ENCODE measurements at regions not wholly inside any gene's neighbourhood (a gene's known extent, or its start where the extent isn't known, plus 50 kb on each side); places are given as distances from the start of the nearest gene placed in this dataset.

- Histone ChIP-seq H3K9me3 (ENCODE audit: low read depth, low read length) (no peaks in the 10 kb centered on the region), H3K36me3 (ENCODE audit: insufficient read depth, low read length) (no peaks in the 10 kb centered on the region), H3K27ac (no peak overlapping the region), H3K4me3 (no peak overlapping the region), H3K9ac (ENCODE audit: insufficient read length) (no peak overlapping the region)
- no peak for TF ChIP-seq EZH2 (IDR thresholded peaks at IDR 0.05)
- TF ChIP-seq POLR2AphosphoS5 (IDR thresholded peaks at IDR 0.05; ENCODE audit: borderline replicate concordance, low read depth, low read length) = no peak
- TF ChIP-seq FOXP2 (optimal IDR thresholded peaks at IDR 0.05; ENCODE audit: control extremely low read depth, extremely low read length, insufficient read depth) = no peak
- no peak for DNase-seq (ENCODE audit: low read depth, low spot score)
Observed at GRCh38 chr17:71677439-71677838, 443.4 kb upstream of the SOX9 start.

- Histone ChIP-seq H3K27ac (no peak overlapping the region), H3K36me3 (ENCODE audit: insufficient read depth, low read length) (no peaks in the 10 kb centered on the region), H3K9me3 (ENCODE audit: low read depth, low read length) (no peaks in the 10 kb centered on the region), H3K9ac (ENCODE audit: insufficient read length) (no peak overlapping the region), H3K4me3 (no peak overlapping the region)
- TF ChIP-seq FOXP2 (optimal IDR thresholded peaks at IDR 0.05; ENCODE audit: control extremely low read depth, extremely low read length, insufficient read depth) (no peak), POLR2AphosphoS5 (IDR thresholded peaks at IDR 0.05; ENCODE audit: borderline replicate concordance, low read depth, low read length) (no peak), EZH2 (IDR thresholded peaks at IDR 0.05) (no peak)
- no peak for DNase-seq (ENCODE audit: low read depth, low spot score)
Observed at GRCh38 chr17:71679832-71680231, 441.0 kb upstream of the SOX9 start.

- H3K27ac ChIP-seq = no peak overlapping the region
- DNase-seq (ENCODE audit: low read depth, low spot score) = no peak
- H3K36me3 ChIP-seq (ENCODE audit: insufficient read depth, low read length) = no peaks in the 10 kb centered on the region
- no peak for TF ChIP-seq EZH2 (IDR thresholded peaks at IDR 0.05)
- TF ChIP-seq FOXP2 (optimal IDR thresholded peaks at IDR 0.05; ENCODE audit: control extremely low read depth, extremely low read length, insufficient read depth) = no peak
- no peak for TF ChIP-seq POLR2AphosphoS5 (IDR thresholded peaks at IDR 0.05; ENCODE audit: borderline replicate concordance, low read depth, low read length)
- H3K9ac ChIP-seq (ENCODE audit: insufficient read length) = no peak overlapping the region
- H3K9me3 ChIP-seq (ENCODE audit: low read depth, low read length) = no peaks in the 10 kb centered on the region
- no peak overlapping the region for H3K4me3 ChIP-seq
Observed at GRCh38 chr17:71681427-71682173, 439.2 kb upstream of the SOX9 start.

- H3K36me3 ChIP-seq (ENCODE audit: insufficient read depth, low read length) = no peaks in the 10 kb centered on the region
- H3K9ac ChIP-seq (ENCODE audit: insufficient read length) = no peak overlapping the region
- TF ChIP-seq FOXP2 (optimal IDR thresholded peaks at IDR 0.05; ENCODE audit: control extremely low read depth, extremely low read length, insufficient read depth) (no peak), EZH2 (IDR thresholded peaks at IDR 0.05) (no peak), POLR2AphosphoS5 (IDR thresholded peaks at IDR 0.05; ENCODE audit: borderline replicate concordance, low read depth, low read length) (no peak)
- H3K9me3 ChIP-seq (ENCODE audit: low read depth, low read length) = no peaks in the 10 kb centered on the region
- DNase-seq (ENCODE audit: low read depth, low spot score) = no peak
- no peak overlapping the region for H3K27ac ChIP-seq
- no peak overlapping the region for H3K4me3 ChIP-seq
Observed at GRCh38 chr17:71682174-71682494, 438.7 kb upstream of the SOX9 start.

- Histone ChIP-seq H3K27ac (no peak overlapping the region), H3K9me3 (ENCODE audit: low read depth, low read length) (no peaks in the 10 kb centered on the region), H3K36me3 (ENCODE audit: insufficient read depth, low read length) (no peaks in the 10 kb centered on the region), H3K9ac (ENCODE audit: insufficient read length) (no peak overlapping the region), H3K4me3 (no peak overlapping the region)
- DNase-seq (ENCODE audit: low read depth, low spot score) = no peak
- no peak for TF ChIP-seq POLR2AphosphoS5 (IDR thresholded peaks at IDR 0.05; ENCODE audit: borderline replicate concordance, low read depth, low read length)
- no peak for TF ChIP-seq FOXP2 (optimal IDR thresholded peaks at IDR 0.05; ENCODE audit: control extremely low read depth, extremely low read length, insufficient read depth)
- no peak for TF ChIP-seq EZH2 (IDR thresholded peaks at IDR 0.05)
Observed at GRCh38 chr17:71689782-71690181, 431.0 kb upstream of the SOX9 start.

- TF ChIP-seq FOXP2 (optimal IDR thresholded peaks at IDR 0.05; ENCODE audit: control extremely low read depth, extremely low read length, insufficient read depth) = no peak
- no peak for TF ChIP-seq POLR2AphosphoS5 (IDR thresholded peaks at IDR 0.05; ENCODE audit: borderline replicate concordance, low read depth, low read length)
- TF ChIP-seq EZH2 (IDR thresholded peaks at IDR 0.05) = no peak
- Histone ChIP-seq H3K36me3 (ENCODE audit: insufficient read depth, low read length) (no peaks in the 10 kb centered on the region), H3K9me3 (ENCODE audit: low read depth, low read length) (no peaks in the 10 kb centered on the region), H3K27ac (no peak overlapping the region), H3K4me3 (no peak overlapping the region), H3K9ac (ENCODE audit: insufficient read length) (no peak overlapping the region)
- DNase-seq (ENCODE audit: low read depth, low spot score) = no peak
Observed at GRCh38 chr17:71699907-71700306, 420.9 kb upstream of the SOX9 start.

GRCh38 chr17:71703701-71704100, 417.1 kb upstream of the SOX9 start:
- H3K27ac ChIP-seq = no peak overlapping the region
- no peak overlapping the region for H3K9ac ChIP-seq (ENCODE audit: insufficient read length)
- no peaks in the 10 kb centered on the region for H3K9me3 ChIP-seq (ENCODE audit: low read depth, low read length)
- no peaks in the 10 kb centered on the region for H3K36me3 ChIP-seq (ENCODE audit: insufficient read depth, low read length)
- no peak for TF ChIP-seq EZH2 (IDR thresholded peaks at IDR 0.05)
- no peak for TF ChIP-seq POLR2AphosphoS5 (IDR thresholded peaks at IDR 0.05; ENCODE audit: borderline replicate concordance, low read depth, low read length)
- no peak for TF ChIP-seq FOXP2 (optimal IDR thresholded peaks at IDR 0.05; ENCODE audit: control extremely low read depth, extremely low read length, insufficient read depth)
- no peak overlapping the region for H3K4me3 ChIP-seq
- no peak for DNase-seq (ENCODE audit: low read depth, low spot score)

GRCh38 chr17:71709271-71709890, 411.4 kb upstream of the SOX9 start:
- no peak overlapping the region for H3K9ac ChIP-seq (ENCODE audit: insufficient read length)
- DNase-seq (ENCODE audit: low read depth, low spot score) = no peak
- H3K36me3 ChIP-seq (ENCODE audit: insufficient read depth, low read length) = no peaks in the 10 kb centered on the region
- no peak overlapping the region for H3K4me3 ChIP-seq
- TF ChIP-seq POLR2AphosphoS5 (IDR thresholded peaks at IDR 0.05; ENCODE audit: borderline replicate concordance, low read depth, low read length) = no peak
- TF ChIP-seq EZH2 (IDR thresholded peaks at IDR 0.05) = no peak
- no peak for TF ChIP-seq FOXP2 (optimal IDR thresholded peaks at IDR 0.05; ENCODE audit: control extremely low read depth, extremely low read length, insufficient read depth)
- no peaks in the 10 kb centered on the region for H3K9me3 ChIP-seq (ENCODE audit: low read depth, low read length)
- no peak overlapping the region for H3K27ac ChIP-seq
